Calu3 (cell line): ENCODE measurements at regions not wholly inside any gene's neighbourhood (a gene's known extent, or its start where the extent isn't known, plus 50 kb on each side); places are given as distances from the start of the nearest gene placed in this dataset.

ENCODE experiments used
- BruUV-seq: library from RNA; stranded (reverse); fragments of 400-500 nt; replicated peaks from 2 replicates; lab custom pipeline; 2021; lab: Mats Ljungman, UMichigan
- CTCF ChIA-PET: fragments of 300-600 bp; sonication (Branson Sonifier 250); formaldehyde crosslinking; loops from one replicate; lab custom pipeline; 2022; ENCODE audit warnings: antibody characterized with exemption; lab: Charles Lee
- DNase-seq: peaks from one replicate; pipeline ENCODE4 v3.0.0; 2022
- H3K27ac Mint-ChIP-seq: one replicate; pipeline ENCODE4 v1.8.0; 2022; ENCODE audit warnings: mixed read lengths; ENCODE audit not compliant: unreplicated experiment
- H3K27me3 Mint-ChIP-seq: one replicate; pipeline ENCODE4 v1.8.0; 2022; ENCODE audit warnings: mixed read lengths; ENCODE audit not compliant: unreplicated experiment
- H3K36me3 Mint-ChIP-seq: one replicate; pipeline ENCODE4 v1.8.0; 2022; ENCODE audit warnings: mild to moderate bottlenecking, moderate library complexity, mixed read lengths; ENCODE audit not compliant: insufficient read depth, unreplicated experiment
- H3K4me1 Mint-ChIP-seq: one replicate; pipeline ENCODE4 v1.8.0; 2022; ENCODE audit warnings: mild to moderate bottlenecking, low read depth, mixed read lengths; ENCODE audit not compliant: unreplicated experiment
- H3K4me3 Mint-ChIP-seq: one replicate; pipeline ENCODE4 v1.8.0; 2022; ENCODE audit warnings: mild to moderate bottlenecking, low read depth, moderate library complexity, mixed read lengths; ENCODE audit not compliant: unreplicated experiment
- H3K9me3 Mint-ChIP-seq: one replicate; pipeline ENCODE4 v1.8.0; 2022; ENCODE audit warnings: low read depth, mixed read lengths; ENCODE audit not compliant: unreplicated experiment
- CTCF ChIP-seq: fragments of 200-600 bp; IDR thresholded peaks from one replicate; pipeline ENCODE4 v1.8.0; 2022; ENCODE audit warnings: antibody characterized with exemption; ENCODE audit not compliant: unreplicated experiment
- intact Hi-C: fragments of 100-400 bp; cut with micrococcal nuclease; formaldehyde crosslinking; loops from one replicate; pipeline ENCODE4 v1.10.0; 2022; ENCODE audit not compliant: unreplicated experiment

GRCh38 chr16:64102654-64103053, 1019.2 kb downstream of the CDH11 start:
- no TSS peak for BruUV-seq
- Mint-ChIP-seq H3K9me3 (peaks cover 14% of the 10 kb centered on the region), H3K27ac (no peak overlapping the region), H3K4me1 (no peaks in the 10 kb centered on the region), H3K27me3 (no peaks in the 10 kb centered on the region), H3K4me3 (no peak overlapping the region), H3K36me3 (no peaks in the 10 kb centered on the region)
- intact Hi-C loops = no loop called here
- no peak for TF ChIP-seq CTCF
- no peak for DNase-seq
- CTCF ChIA-PET = no interaction called here

- no peaks in the 10 kb centered on the region for H3K27me3 Mint-ChIP-seq
- peaks cover 14% of the 10 kb centered on the region for H3K9me3 Mint-ChIP-seq
- no peak for TF ChIP-seq CTCF
- intact Hi-C loops = no loop called here
- BruUV-seq = no TSS peak
- H3K4me3 Mint-ChIP-seq = no peak overlapping the region
- DNase-seq = no peak
- H3K4me1 Mint-ChIP-seq = no peaks in the 10 kb centered on the region
- CTCF ChIA-PET = no interaction called here
- H3K36me3 Mint-ChIP-seq = no peaks in the 10 kb centered on the region
- no peak overlapping the region for H3K27ac Mint-ChIP-seq
These were observed 1023.4 kb downstream of the CDH11 start for GRCh38 chr16:64098451-64098850.

DNA sequence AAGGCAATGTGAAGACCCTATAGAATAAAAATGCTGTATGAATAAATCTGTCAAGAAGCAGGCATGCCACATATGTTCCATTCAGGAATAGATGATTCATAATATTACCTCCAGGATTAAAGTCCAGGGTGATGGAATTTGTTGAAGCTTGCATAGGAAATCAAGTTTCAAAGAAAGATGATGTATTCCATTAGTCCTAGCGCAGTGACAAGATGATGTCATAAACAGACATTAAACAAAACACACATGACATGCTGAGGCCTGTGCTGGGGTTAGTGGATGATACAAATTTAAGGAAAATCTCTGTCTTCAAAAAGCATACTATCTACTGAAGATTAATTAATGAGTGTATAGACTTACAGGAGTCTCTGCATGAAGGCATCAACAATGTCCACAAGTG, 1025.2 kb downstream of the CDH11 start:
- intact Hi-C loops = no loop called here
- no peaks in the 10 kb centered on the region for H3K4me1 Mint-ChIP-seq

DNA sequence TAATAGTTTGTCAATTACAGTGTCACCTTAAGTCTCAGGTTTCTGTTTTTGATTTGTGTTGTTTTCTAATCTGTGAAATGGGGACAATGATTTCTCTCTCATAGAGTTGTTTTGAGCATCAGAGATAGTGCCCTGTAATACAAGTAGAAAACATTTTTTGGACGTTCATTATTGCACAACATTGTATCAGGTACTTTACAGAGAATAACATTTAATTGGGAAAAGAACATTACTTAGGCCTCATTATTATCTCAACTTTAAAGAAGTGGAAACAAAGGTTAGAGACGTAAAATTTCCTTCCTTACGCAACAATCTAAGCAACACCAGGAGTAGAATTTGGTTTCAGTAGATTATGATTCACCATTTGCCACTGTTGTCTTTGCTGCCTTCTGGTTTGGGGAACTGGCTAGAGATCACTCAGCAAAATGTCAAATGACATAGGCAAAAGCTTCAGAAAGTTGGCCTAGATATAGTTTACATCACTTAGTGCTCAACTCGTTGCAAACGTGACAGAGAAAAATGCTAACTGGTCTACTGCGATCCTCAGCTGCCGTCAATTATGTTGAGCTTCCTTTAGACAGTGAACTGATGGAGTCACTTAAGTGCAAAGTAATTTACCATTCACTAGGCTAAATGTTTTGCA, 1026.8 kb downstream of the CDH11 start:
- CTCF ChIA-PET = no interaction called here
- intact Hi-C loops = no loop called here
- no TSS peak for BruUV-seq
- Mint-ChIP-seq H3K27ac (no peak overlapping the region), H3K27me3 (no peaks in the 10 kb centered on the region), H3K4me3 (no peak overlapping the region), H3K4me1 (no peaks in the 10 kb centered on the region), H3K9me3 (peaks cover 16% of the 10 kb centered on the region), H3K36me3 (no peaks in the 10 kb centered on the region)
- TF ChIP-seq CTCF = no peak
- no peak for DNase-seq

More for the DNA sequence above, 1025.2 kb downstream of the CDH11 start:
- Mint-ChIP-seq H3K4me3 (no peak overlapping the region), H3K36me3 (no peaks in the 10 kb centered on the region), H3K27me3 (no peaks in the 10 kb centered on the region), H3K9me3 (peaks cover 16% of the 10 kb centered on the region), H3K27ac (no peak overlapping the region)
- no TSS peak for BruUV-seq
- CTCF ChIA-PET = no interaction called here
- TF ChIP-seq CTCF = no peak
- DNase-seq = no peak
